PC-3 (cell line): ENCODE measurements at regions not wholly inside any gene's neighbourhood (a gene's known extent, or its start where the extent isn't known, plus 50 kb on each side); places are given as distances from the start of the nearest gene placed in this dataset.
A peak's percentile ranks its signal among the peaks of the same experiment; 100 is the strongest.

Experiments
- ATAC-seq: fragments of 200-7000 bp; cut with Tn5 transposase; 2 replicates; pipeline ENCODE4 v1.9.1; 2020; ENCODE audit warnings: mild to moderate bottlenecking, moderate library complexity
- BruUV-seq: library from RNA; stranded (reverse); fragments of 400-500 nt; replicated peaks from 2 replicates; lab custom pipeline; 2021; lab: Mats Ljungman, UMichigan
- CTCF ChIA-PET: fragments of 300-600 bp; sonication (Branson Sonifier 250); formaldehyde crosslinking; loops from one replicate; lab custom pipeline; 2022; ENCODE audit warnings: antibody characterized with exemption; lab: Charles Lee
- POLR2A ChIA-PET: fragments of 300-600 bp; sonication (Branson Sonifier 250); formaldehyde crosslinking; loops from one replicate; lab custom pipeline; 2022; ENCODE audit warnings: antibody characterized with exemption; ENCODE audit not compliant: unreplicated experiment; lab: Charles Lee
- DNase-seq: peaks from one replicate; pipeline ENCODE4 v3.0.0-alpha.2; 2015
- H2AFZ ChIP-seq: fragments of 300-600 bp; sonication (generic); 2 replicates; pipeline ENCODE4 v1.6.0; 2016; ENCODE audit warnings: antibody characterized with exemption, low read length
- H3F3A ChIP-seq: fragments of 300-600 bp; sonication (generic); one replicate; pipeline ENCODE4 v1.6.0; 2017; ENCODE audit warnings: antibody characterized with exemption, low read length, control low read depth, mild to moderate bottlenecking; ENCODE audit not compliant: unreplicated experiment
- H3K27ac ChIP-seq: fragments of 300-600 bp; sonication (generic); 2 replicates; pipeline ENCODE4 v1.5.1; 2016; ENCODE audit warnings: mild to moderate bottlenecking, low read length
- H3K27me3 ChIP-seq: fragments of 300-600 bp; sonication (generic); 2 replicates; pipeline ENCODE4 v1.6.1; 2016; ENCODE audit warnings: low read length, mixed read lengths
- H3K36me3 ChIP-seq: fragments of 300-600 bp; sonication (generic); 2 replicates; pipeline ENCODE4 v1.6.1; 2016; ENCODE audit warnings: low read depth, mixed run types, low read length, mixed read lengths
- H3K4me1 ChIP-seq: fragments of 300-600 bp; sonication (generic); 2 replicates; pipeline ENCODE4 v1.5.1; 2016; ENCODE audit warnings: low read length; ENCODE audit not compliant: insufficient read depth
- H3K4me2 ChIP-seq: fragments of 300-600 bp; sonication (generic); 2 replicates; pipeline ENCODE4 v1.6.0; 2016; ENCODE audit warnings: low read length
- H3K4me3 ChIP-seq: fragments of 300-600 bp; sonication (generic); 2 replicates; pipeline ENCODE4 v1.5.1; 2016; ENCODE audit warnings: mild to moderate bottlenecking, low read length, mixed read lengths
- H3K79me2 ChIP-seq: fragments of 300-600 bp; sonication (generic); 2 replicates; pipeline ENCODE4 v1.6.1; 2017; ENCODE audit warnings: low read length, mixed read lengths
- H3K9ac ChIP-seq: fragments of 300-600 bp; sonication (generic); 2 replicates; pipeline ENCODE4 v1.6.0; 2016; ENCODE audit warnings: mild to moderate bottlenecking, low read length
- H3K9me2 ChIP-seq: fragments of 300-600 bp; sonication (generic); replicated peaks from 2 replicates; pipeline ENCODE4 v1.6.1; 2016; ENCODE audit warnings: mixed run types, low read length, mixed read lengths
- H3K9me3 ChIP-seq: fragments of 300-600 bp; sonication (generic); 2 replicates; pipeline ENCODE4 v1.6.1; 2016; ENCODE audit warnings: low read length, mixed read lengths
- H4K20me1 ChIP-seq: fragments of 300-600 bp; sonication (generic); 2 replicates; pipeline ENCODE4 v1.6.1; 2016; ENCODE audit warnings: low read length, mixed read lengths
- EZH2 ChIP-seq: fragments of 300-600 bp; sonication (generic); IDR thresholded peaks from one replicate; pipeline ENCODE4 v1.6.1; 2017; ENCODE audit warnings: antibody characterized with exemption, mild to moderate bottlenecking, low read length; ENCODE audit not compliant: unreplicated experiment
- EZH2phosphoT487 ChIP-seq: fragments of 300-600 bp; sonication (generic); IDR thresholded peaks from 2 replicates; pipeline ENCODE4 v1.6.1; 2018; ENCODE audit warnings: mild to moderate bottlenecking, antibody characterized with exemption, low read length, borderline replicate concordance
- intact Hi-C: fragments of 100-400 bp; cut with micrococcal nuclease; formaldehyde crosslinking; loops from 2 replicates; pipeline ENCODE4 v1.9.0; 2023
- TF ChIP-seq, protein P1 (sequence below): fragments of 300-600 bp; sonication (generic); conservative IDR thresholded peaks from 2 replicates; pipeline ENCODE4 v1.5.1; 2017; ENCODE audit warnings: antibody characterized with exemption, low read depth, mild to moderate bottlenecking, low read length

DNA sequence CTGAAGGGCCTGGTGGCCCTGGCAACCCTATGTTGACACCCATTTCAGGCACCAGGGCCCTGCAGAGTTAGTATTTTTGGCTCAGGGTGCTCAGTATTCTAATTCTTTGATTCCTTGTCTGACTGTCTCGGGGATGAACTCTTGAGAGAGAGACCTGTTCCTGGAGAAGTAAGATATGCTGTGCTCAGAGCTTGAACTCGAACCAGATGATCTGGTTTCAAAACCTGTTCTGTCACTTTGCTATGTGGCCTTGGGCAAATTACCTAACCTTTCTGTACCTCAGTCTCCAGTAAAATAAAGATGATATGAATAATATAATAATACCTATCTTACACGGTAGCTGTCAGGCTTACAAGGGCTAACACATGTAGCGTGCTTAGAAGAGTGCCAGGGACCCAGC lies 294.2 kb downstream of the DYSF start:
- H3K9ac ChIP-seq = no peak overlapping the region
- no peak overlapping the region for H3K4me3 ChIP-seq
- H3K27me3 ChIP-seq = no peaks in the 10 kb centered on the region
- no peaks in the 10 kb centered on the region for H3K9me2 ChIP-seq
- ChIA-PET POLR2A (no interaction called here), CTCF (no interaction called here)
- H2AFZ ChIP-seq = 0 out of 2 replicates have a peak overlapping the region, but pooled peaks have one; percentile 54
- BruUV-seq = no TSS peak
- TF ChIP-seq, protein P1, sequence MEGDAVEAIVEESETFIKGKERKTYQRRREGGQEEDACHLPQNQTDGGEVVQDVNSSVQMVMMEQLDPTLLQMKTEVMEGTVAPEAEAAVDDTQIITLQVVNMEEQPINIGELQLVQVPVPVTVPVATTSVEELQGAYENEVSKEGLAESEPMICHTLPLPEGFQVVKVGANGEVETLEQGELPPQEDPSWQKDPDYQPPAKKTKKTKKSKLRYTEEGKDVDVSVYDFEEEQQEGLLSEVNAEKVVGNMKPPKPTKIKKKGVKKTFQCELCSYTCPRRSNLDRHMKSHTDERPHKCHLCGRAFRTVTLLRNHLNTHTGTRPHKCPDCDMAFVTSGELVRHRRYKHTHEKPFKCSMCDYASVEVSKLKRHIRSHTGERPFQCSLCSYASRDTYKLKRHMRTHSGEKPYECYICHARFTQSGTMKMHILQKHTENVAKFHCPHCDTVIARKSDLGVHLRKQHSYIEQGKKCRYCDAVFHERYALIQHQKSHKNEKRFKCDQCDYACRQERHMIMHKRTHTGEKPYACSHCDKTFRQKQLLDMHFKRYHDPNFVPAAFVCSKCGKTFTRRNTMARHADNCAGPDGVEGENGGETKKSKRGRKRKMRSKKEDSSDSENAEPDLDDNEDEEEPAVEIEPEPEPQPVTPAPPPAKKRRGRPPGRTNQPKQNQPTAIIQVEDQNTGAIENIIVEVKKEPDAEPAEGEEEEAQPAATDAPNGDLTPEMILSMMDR = no peak
- TF ChIP-seq EZH2 (no peak), EZH2phosphoT487 (no peak)
- no peaks in the 10 kb centered on the region for H3K9me3 ChIP-seq
- intact Hi-C loops = no loop called here
- peak; percentile 17 for ATAC-seq
- H3F3A ChIP-seq = no peaks in the 10 kb centered on the region
- H4K20me1 ChIP-seq = no peaks in the 10 kb centered on the region
- peak overlapping the region; percentile 71 for H3K4me2 ChIP-seq
- no peaks in the 10 kb centered on the region for H3K36me3 ChIP-seq
- DNase-seq = peak; percentile 96
- H3K27ac ChIP-seq = peak overlapping the region; percentile 80
- H3K79me2 ChIP-seq = no peaks in the 10 kb centered on the region
- H3K4me1 ChIP-seq = peaks cover 72% of the 10 kb centered on the region

DNA sequence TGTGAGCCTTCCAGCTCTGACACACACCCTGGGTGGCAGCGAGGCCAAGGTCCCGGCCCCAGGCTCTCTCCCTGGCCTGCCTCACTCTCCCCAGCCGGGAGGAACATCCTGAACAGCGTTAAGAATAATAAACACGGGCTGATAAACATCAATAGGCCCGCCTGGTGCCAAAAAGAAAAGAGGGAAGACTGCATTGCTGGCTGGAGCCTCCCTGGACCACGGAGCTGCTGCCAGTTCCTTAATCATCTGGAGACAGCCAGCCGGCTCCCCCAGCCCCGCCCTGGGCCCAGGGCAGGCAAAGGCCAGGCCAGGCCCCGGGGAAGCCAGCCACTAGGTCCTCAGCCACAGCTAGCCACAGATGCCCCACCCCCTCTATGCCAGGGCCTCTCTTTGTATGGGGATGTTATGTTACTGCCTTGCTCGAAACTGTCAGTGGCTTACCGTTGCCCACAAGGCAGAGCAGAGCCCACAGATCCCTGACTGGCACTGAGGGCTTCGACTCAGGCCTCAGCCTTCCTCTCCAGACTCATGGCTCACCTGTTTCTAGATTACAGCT lies 293.7 kb downstream of the DYSF start:
- H3K4me1 ChIP-seq = peaks cover 77% of the 10 kb centered on the region
- H3K27ac ChIP-seq = peak overlapping the region; percentile 80
- no peak overlapping the region for H3K9ac ChIP-seq
- ATAC-seq (peak; percentile 32), DNase-seq (peak; percentile 49)
- no TSS peak for BruUV-seq
- no peak for TF ChIP-seq EZH2
- TF ChIP-seq, protein P1 = no peak
- no peak for TF ChIP-seq EZH2phosphoT487
- no peaks in the 10 kb centered on the region for H3K36me3 ChIP-seq
- H2AFZ ChIP-seq = peak overlapping the region; percentile 54
- H3K4me3 ChIP-seq = no peak overlapping the region
- H3K79me2 ChIP-seq = no peaks in the 10 kb centered on the region
- H3F3A ChIP-seq = no peaks in the 10 kb centered on the region
- H3K9me3 ChIP-seq = 0 out of 2 replicates have a peak, but pooled peaks cover 1% of the 10 kb centered on the region
- H3K4me2 ChIP-seq = peak overlapping the region; percentile 71
- POLR2A ChIA-PET = no interaction called here
- intact Hi-C loops = no loop called here
- H4K20me1 ChIP-seq = no peaks in the 10 kb centered on the region
- no peaks in the 10 kb centered on the region for H3K9me2 ChIP-seq
- H3K27me3 ChIP-seq = no peaks in the 10 kb centered on the region
- CTCF ChIA-PET = no interaction called here

DNA sequence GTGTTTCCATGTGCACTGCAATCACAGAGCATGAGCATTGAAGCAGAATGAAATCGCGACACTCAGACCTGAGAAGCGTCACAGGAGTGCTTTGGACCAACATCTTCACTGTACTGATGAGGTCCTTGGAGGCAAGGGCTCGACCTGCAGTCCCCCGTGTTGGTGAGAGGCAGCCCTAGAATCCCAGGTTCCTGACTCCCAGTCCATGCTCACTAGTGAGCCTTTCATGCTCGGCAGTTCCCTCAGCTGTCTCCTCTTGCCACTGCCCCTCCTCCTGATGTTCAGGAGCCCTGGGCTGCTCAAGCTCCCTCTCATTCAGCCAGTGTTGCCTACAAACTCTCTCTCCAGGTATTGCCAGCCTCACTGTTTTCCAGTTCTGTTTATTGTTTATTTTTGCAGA lies 291.4 kb downstream of the DYSF start:
- BruUV-seq = no TSS peak
- ATAC-seq = no peak

More for the DNA sequence above, 291.4 kb downstream of the DYSF start:
- Histone ChIP-seq H3K79me2 (no peaks in the 10 kb centered on the region), H4K20me1 (no peaks in the 10 kb centered on the region), H3K9ac (no peak overlapping the region), H3K27me3 (no peaks in the 10 kb centered on the region), H3K4me3 (no peak overlapping the region), H3K9me2 (no peaks in the 10 kb centered on the region), H3K36me3 (no peaks in the 10 kb centered on the region), H3K4me2 (no peak overlapping the region), H3K9me3 (0 out of 2 replicates have a peak, but pooled peaks cover 5% of the 10 kb centered on the region), H3K27ac (no peak overlapping the region), H2AFZ (no peak overlapping the region), H3K4me1 (peaks cover 67% of the 10 kb centered on the region), H3F3A (no peaks in the 10 kb centered on the region)
- intact Hi-C loops = no loop called here
- no peak for DNase-seq
- TF ChIP-seq EZH2 (no peak), EZH2phosphoT487 (no peak)
- TF ChIP-seq, protein P1 = no peak
- ChIA-PET POLR2A (no interaction called here), CTCF (no interaction called here)
